ENCODE measurements at regions not wholly inside any gene's neighbourhood (a gene's known extent, or its start where the extent isn't known, plus 50 kb on each side); places are given as distances from the start of the nearest gene placed in this dataset.

- H3F3A ChIP-seq (ENCODE audit: low read depth) = no peaks in the 10 kb centered on the region
- H3K27me3 ChIP-seq = no peaks in the 10 kb centered on the region
- no peaks in the 10 kb centered on the region for H3K36me3 Mint-ChIP-seq
- H3K27me3 Mint-ChIP-seq (ENCODE audit: insufficient read depth, low read depth) = peaks cover 3% of the 10 kb centered on the region
- H3K9me3 Mint-ChIP-seq = no peaks in the 10 kb centered on the region
- no peaks in the 10 kb centered on the region for H4K20me1 ChIP-seq (ENCODE audit: low read depth)
- H3K79me2 ChIP-seq (ENCODE audit: low read depth) = no peaks in the 10 kb centered on the region
- H3K9me3 ChIP-seq (ENCODE audit: low read depth) = no peaks in the 10 kb centered on the region
- DNase-seq (ENCODE audit: low spot score) = no peak
- peaks cover 9% of the 10 kb centered on the region for H3K4me1 Mint-ChIP-seq
- H3K9ac ChIP-seq = no peak overlapping the region
- no peak overlapping the region for H3K4me3 Mint-ChIP-seq
- no peak overlapping the region for H3K4me2 ChIP-seq
- H2AFZ ChIP-seq (replicated peaks) = no peak overlapping the region
- H3K27ac Mint-ChIP-seq = no peak overlapping the region
- H3K4me3 ChIP-seq = no peak overlapping the region
- peaks cover 10% of the 10 kb centered on the region for H3K4me1 ChIP-seq
- H3K27ac ChIP-seq = no peak overlapping the region
- H3K36me3 ChIP-seq = no peaks in the 10 kb centered on the region
- no peak for TF ChIP-seq CTCF (IDR thresholded peaks at IDR 0.05)
- no peak for TF ChIP-seq EZH2phosphoT487 (IDR thresholded peaks at IDR 0.05)
- no peak for TF ChIP-seq EZH2 (IDR thresholded peaks at IDR 0.05)
Observed at GRCh38 chr15:60161704-60162103, 157.6 kb downstream of the FOXB1 start.

- no peak overlapping the region for H3K4me3 ChIP-seq
- H3K27ac Mint-ChIP-seq = no peak overlapping the region
- peaks cover 9% of the 10 kb centered on the region for H3K4me1 Mint-ChIP-seq
- H3K4me2 ChIP-seq = peak overlapping the region; percentile 21
- peaks cover 10% of the 10 kb centered on the region for H3K4me1 ChIP-seq
- no peaks in the 10 kb centered on the region for H3F3A ChIP-seq (ENCODE audit: low read depth)
- H3K9me3 Mint-ChIP-seq = no peaks in the 10 kb centered on the region
- no peaks in the 10 kb centered on the region for H3K9me3 ChIP-seq (ENCODE audit: low read depth)
- no peaks in the 10 kb centered on the region for H3K79me2 ChIP-seq (ENCODE audit: low read depth)
- no peaks in the 10 kb centered on the region for H4K20me1 ChIP-seq (ENCODE audit: low read depth)
- H3K27me3 Mint-ChIP-seq (ENCODE audit: insufficient read depth, low read depth) = peaks cover 3% of the 10 kb centered on the region
- H3K4me3 Mint-ChIP-seq = no peak overlapping the region
- DNase-seq (ENCODE audit: low spot score) = no peak
- no peak for TF ChIP-seq CTCF (IDR thresholded peaks at IDR 0.05)
- no peak for TF ChIP-seq EZH2phosphoT487 (IDR thresholded peaks at IDR 0.05)
- peak overlapping the region; percentile 65 for H2AFZ ChIP-seq (replicated peaks)
- H3K36me3 Mint-ChIP-seq = no peaks in the 10 kb centered on the region
- H3K9ac ChIP-seq = no peak overlapping the region
- no peak overlapping the region for H3K27ac ChIP-seq
- H3K36me3 ChIP-seq = no peaks in the 10 kb centered on the region
- H3K27me3 ChIP-seq = no peaks in the 10 kb centered on the region
Observed at GRCh38 chr15:60162251-60162967, 158.3 kb downstream of the FOXB1 start.

GRCh38 chr15:60162968-60163355, 158.9 kb downstream of the FOXB1 start:
- Histone ChIP-seq H4K20me1 (ENCODE audit: low read depth) (no peaks in the 10 kb centered on the region), H3K27me3 (no peaks in the 10 kb centered on the region), H3K4me3 (no peak overlapping the region), H3F3A (ENCODE audit: low read depth) (no peaks in the 10 kb centered on the region), H3K36me3 (no peaks in the 10 kb centered on the region), H3K4me2 (peak overlapping the region; percentile 21), H3K9ac (no peak overlapping the region), H2AFZ (replicated peaks) (peak overlapping the region; percentile 65), H3K4me1 (peaks cover 10% of the 10 kb centered on the region), H3K9me3 (ENCODE audit: low read depth) (no peaks in the 10 kb centered on the region), H3K79me2 (ENCODE audit: low read depth) (no peaks in the 10 kb centered on the region), H3K27ac (no peak overlapping the region)
- H3K9me3 Mint-ChIP-seq = no peaks in the 10 kb centered on the region
- H3K4me3 Mint-ChIP-seq = no peak overlapping the region
- no peaks in the 10 kb centered on the region for H3K36me3 Mint-ChIP-seq
- no peak for TF ChIP-seq EZH2 (IDR thresholded peaks at IDR 0.05)
- TF ChIP-seq CTCF (IDR thresholded peaks at IDR 0.05) = no peak
- TF ChIP-seq EZH2phosphoT487 (IDR thresholded peaks at IDR 0.05) = no peak
- no peak overlapping the region for H3K27ac Mint-ChIP-seq
- H3K4me1 Mint-ChIP-seq = peaks cover 9% of the 10 kb centered on the region
- DNase-seq (ENCODE audit: low spot score) = no peak
- peaks cover 3% of the 10 kb centered on the region for H3K27me3 Mint-ChIP-seq (ENCODE audit: insufficient read depth, low read depth)

Data from neural progenitor cell (in vitro differentiated cells).